ENCODE measurements at regions not wholly inside any gene's neighbourhood (a gene's known extent, or its start where the extent isn't known, plus 50 kb on each side); places are given as distances from the start of the nearest gene placed in this dataset.
"Not testable (repeated sequence)": the region's sequence is repeated elsewhere in the genome, so short reads cannot be mapped to it uniquely, and the experiment has no call there.

DNA sequence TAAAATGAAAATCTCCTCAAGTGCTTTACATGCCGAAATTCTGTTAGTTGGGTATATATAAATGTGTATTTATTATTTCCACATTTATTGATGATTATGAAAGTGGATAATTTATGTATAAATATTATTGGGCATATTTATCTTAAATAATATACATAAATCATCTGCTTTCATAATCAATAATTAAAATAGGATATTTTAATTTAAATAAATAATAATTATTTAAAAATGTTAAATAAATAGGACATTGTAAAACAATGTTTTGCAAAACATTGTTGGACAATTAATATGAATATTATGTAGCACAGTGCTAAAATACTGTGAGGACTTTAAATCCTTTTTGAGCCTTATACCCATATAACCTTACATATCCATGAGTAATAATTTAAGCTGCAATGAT, 786.5 kb upstream of the CITED2 start:
- Mint-ChIP-seq H3K4me3 (no peak overlapping the region), H3K9me3 (no peaks in the 10 kb centered on the region), H3K36me3 (ENCODE audit: low read depth) (no peaks in the 10 kb centered on the region), H3K27me3 (no peaks in the 10 kb centered on the region), H3K4me1 (no peaks in the 10 kb centered on the region), H3K27ac (no peak overlapping the region)
- ATAC-seq (ENCODE audit: low read depth) (no peak), DNase-seq (no peak)
- CTCF ChIA-PET, result no interaction called here
- POLR2A ChIA-PET, result no interaction called here
- TF ChIP-seq, protein P1, sequence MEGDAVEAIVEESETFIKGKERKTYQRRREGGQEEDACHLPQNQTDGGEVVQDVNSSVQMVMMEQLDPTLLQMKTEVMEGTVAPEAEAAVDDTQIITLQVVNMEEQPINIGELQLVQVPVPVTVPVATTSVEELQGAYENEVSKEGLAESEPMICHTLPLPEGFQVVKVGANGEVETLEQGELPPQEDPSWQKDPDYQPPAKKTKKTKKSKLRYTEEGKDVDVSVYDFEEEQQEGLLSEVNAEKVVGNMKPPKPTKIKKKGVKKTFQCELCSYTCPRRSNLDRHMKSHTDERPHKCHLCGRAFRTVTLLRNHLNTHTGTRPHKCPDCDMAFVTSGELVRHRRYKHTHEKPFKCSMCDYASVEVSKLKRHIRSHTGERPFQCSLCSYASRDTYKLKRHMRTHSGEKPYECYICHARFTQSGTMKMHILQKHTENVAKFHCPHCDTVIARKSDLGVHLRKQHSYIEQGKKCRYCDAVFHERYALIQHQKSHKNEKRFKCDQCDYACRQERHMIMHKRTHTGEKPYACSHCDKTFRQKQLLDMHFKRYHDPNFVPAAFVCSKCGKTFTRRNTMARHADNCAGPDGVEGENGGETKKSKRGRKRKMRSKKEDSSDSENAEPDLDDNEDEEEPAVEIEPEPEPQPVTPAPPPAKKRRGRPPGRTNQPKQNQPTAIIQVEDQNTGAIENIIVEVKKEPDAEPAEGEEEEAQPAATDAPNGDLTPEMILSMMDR (IDR thresholded peaks at IDR 0.05), result no peak
- intact Hi-C loops (cut with micrococcal nuclease), result no loop called here

DNA sequence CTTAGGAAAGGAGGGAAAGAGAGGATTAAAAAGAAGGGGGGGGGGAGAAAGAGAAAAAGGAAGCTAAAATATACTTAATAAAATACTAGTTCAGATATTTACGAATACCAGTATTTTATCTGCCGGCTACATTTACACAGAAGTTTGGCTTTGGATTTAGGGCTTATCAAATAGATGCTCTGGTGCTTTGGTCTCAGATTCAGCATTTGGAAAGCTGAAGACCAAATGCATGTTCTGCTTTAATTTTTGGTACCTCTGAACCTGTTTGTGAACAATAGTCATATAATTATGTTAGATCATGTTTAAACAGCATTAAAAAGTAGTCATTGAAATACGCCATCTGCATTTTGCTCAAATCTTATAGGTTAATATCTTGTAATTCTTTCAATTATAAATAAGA, 786.0 kb upstream of the CITED2 start:
- Mint-ChIP-seq H3K4me3 (no peak overlapping the region), H3K4me1 (no peaks in the 10 kb centered on the region), H3K27me3 (no peaks in the 10 kb centered on the region), H3K9me3 (no peaks in the 10 kb centered on the region), H3K36me3 (ENCODE audit: low read depth) (no peaks in the 10 kb centered on the region), H3K27ac (no peak overlapping the region)
- ChIA-PET POLR2A (no interaction called here), CTCF (no interaction called here)
- intact Hi-C loops (cut with micrococcal nuclease), result no loop called here
- DNase-seq (no peak), ATAC-seq (ENCODE audit: low read depth) (no peak)
- TF ChIP-seq, protein P1 (IDR thresholded peaks at IDR 0.05), result no peak

DNA sequence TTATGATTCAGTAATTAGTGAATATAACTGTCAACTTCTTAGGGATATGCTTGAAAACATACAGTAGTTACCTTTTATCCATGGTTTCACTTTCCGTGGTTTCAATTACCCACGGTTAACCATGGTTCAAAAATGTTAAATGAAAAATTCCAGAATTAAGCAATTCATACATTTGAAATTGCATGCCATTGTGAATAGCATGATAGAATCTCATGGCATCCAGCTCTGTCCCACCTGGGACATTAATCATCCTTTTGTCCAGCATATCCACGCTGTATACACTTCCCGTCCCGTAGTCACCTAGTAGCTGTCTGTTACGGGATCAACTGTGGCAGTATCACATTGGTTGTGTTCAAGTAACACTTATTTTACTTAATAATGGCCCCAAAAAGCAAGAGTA, 781.7 kb upstream of the CITED2 start:
- Mint-ChIP-seq H3K27me3 (no peaks in the 10 kb centered on the region), H3K9me3 (no peaks in the 10 kb centered on the region), H3K4me1 (no peaks in the 10 kb centered on the region), H3K36me3 (ENCODE audit: low read depth) (no peaks in the 10 kb centered on the region), H3K4me3 (no peak overlapping the region), H3K27ac (no peak overlapping the region)
- TF ChIP-seq, protein P1 (IDR thresholded peaks at IDR 0.05), result no peak
- DNase-seq, result no peak
- no peak for ATAC-seq (ENCODE audit: low read depth)
- POLR2A ChIA-PET, result no interaction called here
- CTCF ChIA-PET, result no interaction called here
- intact Hi-C loops (cut with micrococcal nuclease), result no loop called here

DNA sequence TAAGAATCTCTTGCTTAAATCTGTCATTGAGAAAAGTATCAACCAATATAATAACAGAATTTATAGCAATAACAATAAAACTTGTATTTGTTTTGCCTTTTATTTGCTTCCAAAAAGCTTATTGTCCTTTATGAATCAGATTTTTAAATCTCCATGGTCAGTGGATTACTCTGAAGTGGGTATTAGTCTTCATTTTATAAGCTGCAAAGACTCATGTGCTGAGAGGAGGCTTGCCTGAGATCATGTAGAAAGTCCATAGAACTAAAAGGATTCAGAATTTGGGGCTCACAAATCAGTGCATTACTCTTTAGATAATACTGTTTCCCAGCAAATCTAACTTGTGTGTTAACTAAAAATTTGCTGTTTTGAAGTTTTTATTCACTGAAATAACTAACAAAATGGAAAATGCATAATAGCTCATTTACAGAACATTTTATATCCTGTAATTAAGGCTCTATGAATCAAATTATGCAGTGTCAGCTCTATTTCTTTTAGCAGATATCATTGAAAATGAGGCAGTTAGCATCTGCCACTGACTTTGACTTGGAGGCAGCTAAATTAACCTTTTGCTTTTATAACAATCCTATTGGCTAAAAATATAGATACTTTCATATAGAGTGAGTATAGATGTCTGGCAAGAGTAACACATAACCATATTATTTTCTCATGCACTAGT, 781.1 kb upstream of the CITED2 start:
- ChIA-PET POLR2A (no interaction called here), CTCF (no interaction called here)
- ATAC-seq (ENCODE audit: low read depth), result no peak
- Mint-ChIP-seq H3K27ac (no peak overlapping the region), H3K4me3 (no peak overlapping the region), H3K4me1 (no peaks in the 10 kb centered on the region), H3K9me3 (no peaks in the 10 kb centered on the region), H3K27me3 (no peaks in the 10 kb centered on the region), H3K36me3 (ENCODE audit: low read depth) (no peaks in the 10 kb centered on the region)
- DNase-seq, result no peak
- intact Hi-C loops (cut with micrococcal nuclease), result no loop called here
- TF ChIP-seq, protein P1 (IDR thresholded peaks at IDR 0.05), result no peak

DNA sequence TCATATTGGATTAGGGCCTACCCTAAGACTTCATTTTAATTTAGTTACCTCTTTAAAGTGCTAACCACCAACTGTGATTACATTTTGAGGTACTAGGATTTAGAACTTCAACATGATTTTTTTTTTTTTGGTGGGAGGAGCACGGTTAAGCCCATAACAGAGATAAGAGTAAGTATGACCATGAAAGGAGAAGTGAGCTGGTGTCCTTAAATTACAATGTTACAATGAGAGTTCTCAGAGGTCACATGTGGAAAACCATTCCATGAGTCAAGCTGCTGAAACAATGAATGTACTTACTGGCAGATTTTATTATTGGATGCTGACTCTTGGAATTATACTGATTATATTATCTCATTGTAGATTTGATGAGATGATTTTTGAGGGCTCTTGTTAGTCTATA, 779.3 kb upstream of the CITED2 start:
- ChIA-PET CTCF (no interaction called here), POLR2A (no interaction called here)
- H3K4me1 Mint-ChIP-seq, result no peaks in the 10 kb centered on the region
- DNase-seq (no peak), ATAC-seq (ENCODE audit: low read depth) (no peak)
- H3K27ac Mint-ChIP-seq, result no peak overlapping the region
- intact Hi-C loops (cut with micrococcal nuclease), result no loop called here
- no peaks in the 10 kb centered on the region for H3K36me3 Mint-ChIP-seq (ENCODE audit: low read depth)
- no peaks in the 10 kb centered on the region for H3K27me3 Mint-ChIP-seq
- H3K4me3 Mint-ChIP-seq, result no peak overlapping the region
- H3K9me3 Mint-ChIP-seq, result no peaks in the 10 kb centered on the region
- TF ChIP-seq, protein P1 (IDR thresholded peaks at IDR 0.05), result no peak

DNA sequence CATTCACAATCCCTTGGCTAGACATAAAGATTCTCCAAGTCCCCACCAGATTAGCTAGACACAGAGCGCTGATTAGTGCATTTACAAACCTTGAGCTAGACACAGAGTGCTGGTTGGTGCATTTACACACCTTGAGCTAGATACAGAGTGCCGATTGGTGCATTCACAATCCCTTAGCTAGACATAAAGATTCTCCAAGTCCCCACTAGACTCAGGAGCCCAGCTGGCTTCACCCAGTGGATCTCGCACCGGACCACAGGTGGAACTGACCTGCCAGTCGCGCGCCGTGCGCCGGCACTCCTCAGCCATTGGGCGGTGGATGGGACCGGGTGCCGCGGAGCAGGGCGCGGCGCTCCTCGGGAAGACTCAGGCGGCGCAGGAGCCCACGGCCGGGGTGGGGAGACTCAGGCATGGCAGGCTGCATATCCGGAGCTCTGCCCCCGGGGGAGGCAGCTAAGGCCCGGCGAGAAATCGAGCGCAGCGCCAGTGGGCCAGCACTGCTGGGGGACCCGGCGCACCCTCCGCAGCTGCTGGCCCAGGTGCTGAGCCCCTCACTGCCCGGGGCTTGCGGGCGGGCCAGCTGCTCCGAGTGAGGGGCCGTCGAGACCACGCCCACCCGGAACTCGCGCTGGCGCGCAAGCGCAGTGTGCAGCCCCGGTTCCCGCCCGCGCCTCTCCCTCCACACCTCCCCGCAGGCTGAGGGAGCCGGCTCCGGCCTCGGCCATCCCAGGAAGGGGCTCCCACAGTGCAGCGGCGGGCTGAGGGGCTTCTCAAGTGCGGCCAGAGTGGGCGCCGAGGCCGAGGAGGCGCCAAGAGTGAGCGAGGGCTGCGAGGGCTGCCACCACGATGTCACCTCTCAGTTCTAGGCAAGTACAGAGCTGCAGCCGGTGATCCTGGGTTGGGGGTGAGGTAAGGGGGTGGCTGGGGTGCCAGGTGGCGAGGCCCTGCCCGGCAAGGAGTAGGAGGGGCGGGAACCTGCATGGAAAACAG, 773.7 kb upstream of the CITED2 start:
- CTCF ChIA-PET; H3K4me1 Mint-ChIP-seq; intact Hi-C loops (cut with micrococcal nuclease); ATAC-seq (ENCODE audit: low read depth); H3K36me3 Mint-ChIP-seq (ENCODE audit: low read depth); H3K27me3 Mint-ChIP-seq; H3K27ac Mint-ChIP-seq; H3K4me3 Mint-ChIP-seq; H3K9me3 Mint-ChIP-seq; DNase-seq: not testable (repeated sequence)
- POLR2A ChIA-PET, result interaction anchor here (0.5 kb wide), 1 partner anchor 881 kb away, joined by 3 read pairs; no protein-coding TSS in a partner anchor
